ENCODE measurements at regions not wholly inside any gene's neighbourhood (a gene's known extent, or its start where the extent isn't known, plus 50 kb on each side); places are given as distances from the start of the nearest gene placed in this dataset.
"Not testable (repeated sequence)": the region's sequence is repeated elsewhere in the genome, so short reads cannot be mapped to it uniquely, and the experiment has no call there.

GRCh38 chr2:17135619-17136018, 382.6 kb downstream of the RAD51AP2 start:
- no peak for DNase-seq (ENCODE audit: low read depth in 3 of 3)

- DNase-seq (ENCODE audit: low read depth in 3 of 3): no peak
Measured at GRCh38 chr2:17133052-17133671, 385.1 kb downstream of the RAD51AP2 start.

- not testable (repeated sequence) for DNase-seq (ENCODE audit: low read depth in 3 of 3)
Measured at GRCh38 chr2:17130627-17131026, 387.6 kb downstream of the RAD51AP2 start.

GRCh38 chr2:17125989-17126620, 392.1 kb downstream of the RAD51AP2 start:
- DNase-seq (ENCODE audit: low read depth in 3 of 3): no peak

- no peak for DNase-seq (ENCODE audit: low read depth in 3 of 3)
Measured at GRCh38 chr2:17124575-17125318, 393.5 kb downstream of the RAD51AP2 start.

GRCh38 chr2:17122887-17123501, 395.2 kb downstream of the RAD51AP2 start:
- DNase-seq (ENCODE audit: low read depth in 3 of 3): no peak

GRCh38 chr2:17115466-17115865, 402.8 kb downstream of the RAD51AP2 start:
- no peak for DNase-seq (ENCODE audit: low read depth in 3 of 3)

GRCh38 chr2:17115042-17115441, 403.2 kb downstream of the RAD51AP2 start:
- DNase-seq (ENCODE audit: low read depth in 3 of 3): no peak

- DNase-seq (ENCODE audit: low read depth in 3 of 3): no peak
Measured at GRCh38 chr2:17107871-17108270, 410.4 kb downstream of the RAD51AP2 start.

- DNase-seq (ENCODE audit: low read depth in 3 of 3): no peak
Measured at GRCh38 chr2:17107151-17107550, 411.1 kb downstream of the RAD51AP2 start.

GRCh38 chr2:17106418-17106817, 411.8 kb downstream of the RAD51AP2 start:
- no peak for DNase-seq (ENCODE audit: low read depth in 3 of 3)

- no peak for DNase-seq (ENCODE audit: low read depth in 3 of 3)
Measured at GRCh38 chr2:17104454-17104853, 413.8 kb downstream of the RAD51AP2 start.

- DNase-seq (ENCODE audit: low read depth in 3 of 3): no peak
Measured at GRCh38 chr2:17101596-17101995, 416.6 kb downstream of the RAD51AP2 start.

- DNase-seq (ENCODE audit: low read depth in 3 of 3): no peak
Measured at GRCh38 chr2:17101091-17101490, 417.1 kb downstream of the RAD51AP2 start.

GRCh38 chr2:17095340-17095739, 422.9 kb downstream of the RAD51AP2 start:
- no peak for DNase-seq (ENCODE audit: low read depth in 3 of 3)

- no peak for DNase-seq (ENCODE audit: low read depth in 3 of 3)
Measured at GRCh38 chr2:17093712-17094111, 424.5 kb downstream of the RAD51AP2 start.

- DNase-seq (ENCODE audit: low read depth in 3 of 3): no peak
Measured at GRCh38 chr2:17086990-17087389, 421.4 kb upstream of the CYRIA start.

- DNase-seq (ENCODE audit: low read depth in 3 of 3): no peak
Measured at GRCh38 chr2:17085546-17086202, 420.0 kb upstream of the CYRIA start.

GRCh38 chr2:17084877-17085276, 419.2 kb upstream of the CYRIA start:
- no peak for DNase-seq (ENCODE audit: low read depth in 3 of 3)

GRCh38 chr2:17083902-17084301, 418.3 kb upstream of the CYRIA start:
- DNase-seq (ENCODE audit: low read depth in 3 of 3): no peak

GRCh38 chr2:17079262-17079661, 413.6 kb upstream of the CYRIA start:
- no peak for DNase-seq (ENCODE audit: low read depth in 3 of 3)

- no peak for DNase-seq (ENCODE audit: low read depth in 3 of 3)
Measured at GRCh38 chr2:17076533-17076932, 410.9 kb upstream of the CYRIA start.
